ENCODE measurements at regions not wholly inside any gene's neighbourhood (a gene's known extent, or its start where the extent isn't known, plus 50 kb on each side); places are given as distances from the start of the nearest gene placed in this dataset.
A peak's percentile ranks its signal among the peaks of the same experiment; 100 is the strongest.

DNA sequence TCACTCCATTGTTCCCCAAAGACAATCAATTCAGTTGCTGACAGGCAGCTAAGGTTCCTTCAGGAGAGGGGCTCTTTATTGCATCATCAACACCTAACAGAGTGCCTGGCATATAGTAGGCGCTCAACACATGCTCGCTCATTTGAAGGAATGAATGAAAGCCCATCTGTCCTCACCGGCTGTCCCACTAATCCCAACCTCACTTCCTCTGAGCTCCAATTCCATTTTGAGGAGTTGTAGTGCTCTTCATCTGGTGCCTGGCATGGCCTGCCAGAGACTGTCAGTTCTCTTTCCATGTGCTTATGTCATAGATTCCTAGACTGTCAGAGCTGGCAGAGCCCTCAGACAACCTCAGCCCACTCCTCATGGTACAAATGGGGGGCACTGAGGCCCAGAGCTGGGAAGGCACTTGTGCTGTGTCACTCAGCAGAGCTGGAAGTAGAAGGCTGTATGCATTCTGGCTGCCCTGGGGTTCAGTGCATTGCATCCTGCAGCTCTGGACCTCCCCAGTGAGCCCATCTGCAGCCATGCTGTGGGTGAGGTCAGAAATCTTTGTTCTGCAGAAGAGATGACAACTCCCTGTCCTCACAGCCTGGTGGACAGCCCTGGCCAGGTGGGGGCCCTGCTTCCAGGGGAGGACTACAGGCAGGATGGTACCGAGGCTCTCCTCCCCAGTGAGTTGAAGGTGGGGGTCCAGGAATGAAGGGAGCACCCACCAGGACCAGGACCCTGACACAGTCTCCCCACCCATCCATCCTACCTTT lies 134.9 kb upstream of the PJA1 start:
- TF ChIP-seq CTCF (IDR thresholded peaks at IDR 0.05; ENCODE audit: low read depth, low read length, missing control alignments): no peak
- H3K4me3 ChIP-seq (replicated peaks; ENCODE audit: low read depth, low read length): no peak overlapping the region
- no peak for DNase-seq (ENCODE audit: extremely low read depth, low read depth)

GRCh38 chrX:69299285-69299684 lies 134.0 kb upstream of the PJA1 start:
- TF ChIP-seq CTCF (IDR thresholded peaks at IDR 0.05; ENCODE audit: low read depth, low read length, missing control alignments): no peak
- DNase-seq (ENCODE audit: extremely low read depth, low read depth): no peak
- no peak overlapping the region for H3K4me3 ChIP-seq (replicated peaks; ENCODE audit: low read depth, low read length)

DNA sequence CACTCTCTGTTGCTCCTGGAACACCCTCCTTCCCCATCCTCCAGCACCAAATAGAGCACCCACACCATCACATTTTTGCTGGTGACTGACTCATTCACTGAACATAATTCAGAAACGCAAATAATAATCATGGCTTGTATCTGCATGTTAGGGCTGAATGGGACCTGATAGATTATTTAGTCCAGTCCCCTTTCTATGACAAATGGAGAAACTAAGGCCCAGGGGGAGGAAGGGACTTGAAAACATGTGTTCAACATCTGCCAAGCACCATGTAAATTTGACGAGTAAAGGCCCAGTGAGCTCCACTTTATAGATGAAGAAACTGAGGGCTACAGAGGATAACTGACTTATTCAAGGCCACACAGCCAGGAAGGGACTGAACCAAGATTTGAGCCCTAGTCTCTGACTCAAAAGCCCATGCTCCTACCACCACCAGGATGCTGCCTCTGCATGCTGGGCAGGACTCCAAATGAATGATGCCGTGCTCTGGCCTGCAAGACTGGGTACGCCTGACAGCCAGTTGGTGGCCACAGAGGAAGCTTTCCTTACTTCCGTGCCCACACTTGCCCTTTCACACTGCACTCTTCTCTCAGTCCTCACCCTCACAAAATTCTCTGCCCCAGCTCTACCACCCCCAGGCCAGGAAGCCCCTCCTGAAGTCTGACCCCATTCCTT lies 133.3 kb upstream of the PJA1 start:
- TF ChIP-seq CTCF (IDR thresholded peaks at IDR 0.05; ENCODE audit: low read depth, low read length, missing control alignments): no peak
- DNase-seq (ENCODE audit: extremely low read depth, low read depth): peak; percentile 6
- no peak overlapping the region for H3K4me3 ChIP-seq (replicated peaks; ENCODE audit: low read depth, low read length)

- no peak for DNase-seq (ENCODE audit: extremely low read depth, low read depth)
- no peak overlapping the region for H3K4me3 ChIP-seq (replicated peaks; ENCODE audit: low read depth, low read length)
- no peak for TF ChIP-seq CTCF (IDR thresholded peaks at IDR 0.05; ENCODE audit: low read depth, low read length, missing control alignments)
Observed at GRCh38 chrX:69297506-69297905, 132.3 kb upstream of the PJA1 start.

DNA sequence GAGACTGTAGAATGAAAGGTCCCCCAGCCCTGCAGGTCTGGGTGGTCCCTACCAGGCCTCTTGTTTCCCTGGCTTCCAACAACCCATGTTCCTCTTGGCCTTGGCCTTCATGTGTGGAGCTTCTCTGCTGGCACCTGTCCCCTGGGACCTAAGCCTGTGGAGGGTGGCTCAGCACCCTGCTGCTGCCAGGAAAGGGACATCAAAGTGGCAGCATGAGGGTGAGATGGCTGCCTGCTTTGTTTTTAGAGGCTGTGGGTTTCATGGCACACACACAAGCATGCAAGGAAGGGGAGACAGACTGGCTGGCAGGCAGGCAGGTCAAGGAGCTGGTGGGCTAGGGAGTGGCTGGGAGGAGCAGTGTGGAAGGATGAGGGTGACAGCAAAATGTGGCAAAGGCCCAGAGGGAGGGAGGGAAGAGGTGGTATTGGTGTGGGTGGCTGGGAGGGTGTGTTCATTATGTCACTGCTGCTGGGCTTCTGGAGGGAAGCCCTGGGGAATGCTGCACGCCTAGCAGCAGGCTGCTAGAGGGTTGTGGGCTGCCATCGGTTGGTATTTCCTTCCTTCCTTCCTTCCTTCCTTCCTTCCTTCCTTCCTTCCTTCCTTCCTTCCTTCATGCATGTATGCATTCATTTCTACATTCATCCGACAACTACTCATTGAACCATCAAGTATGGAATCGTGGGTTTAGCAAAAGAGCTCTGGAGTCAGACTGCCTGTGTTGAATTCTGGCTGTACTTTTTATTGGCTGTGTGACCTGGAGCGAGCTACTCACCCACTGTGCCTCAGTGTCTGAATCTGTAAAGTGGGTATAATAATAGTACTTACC lies 128.7 kb upstream of the PJA1 start:
- DNase-seq (ENCODE audit: extremely low read depth, low read depth): no peak
- H3K4me3 ChIP-seq (replicated peaks; ENCODE audit: low read depth, low read length): no peak overlapping the region
- no peak for TF ChIP-seq CTCF (IDR thresholded peaks at IDR 0.05; ENCODE audit: low read depth, low read length, missing control alignments)

DNA sequence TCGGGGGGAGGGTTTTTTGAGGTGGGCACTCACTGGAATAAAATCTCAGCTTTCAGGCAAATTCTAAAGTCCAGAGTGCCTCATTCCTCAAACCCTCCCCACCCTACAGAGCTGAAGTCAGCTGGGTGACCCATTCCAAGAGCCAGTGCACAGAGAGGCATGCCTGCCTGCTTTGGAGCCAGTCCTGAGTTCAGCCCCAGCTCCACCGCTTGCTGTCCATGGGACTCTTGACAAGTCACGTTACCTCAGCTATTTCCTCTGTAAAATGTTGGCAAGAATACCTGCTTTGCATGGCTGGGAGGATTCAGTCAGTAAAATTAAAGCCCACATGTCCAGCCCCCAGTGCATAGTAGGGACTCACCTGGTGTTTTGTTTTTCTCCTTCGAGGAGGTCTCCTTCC lies 125.9 kb upstream of the PJA1 start:
- DNase-seq (ENCODE audit: extremely low read depth, low read depth): no peak
- TF ChIP-seq CTCF (IDR thresholded peaks at IDR 0.05; ENCODE audit: low read depth, low read length, missing control alignments): no peak
- no peak overlapping the region for H3K4me3 ChIP-seq (replicated peaks; ENCODE audit: low read depth, low read length)

Measured in HFF-Myc (cell line).